NCI-H128 (cell line): ENCODE measurements at regions not wholly inside any gene's neighbourhood (a gene's known extent, or its start where the extent isn't known, plus 50 kb on each side); places are given as distances from the start of the nearest gene placed in this dataset.

ENCODE experiments used
- DNase-seq: peaks from one replicate; lab custom pipeline; 2025; ENCODE audit not compliant: unreplicated experiment; lab: John Stamatoyannopoulos, UW

DNA sequence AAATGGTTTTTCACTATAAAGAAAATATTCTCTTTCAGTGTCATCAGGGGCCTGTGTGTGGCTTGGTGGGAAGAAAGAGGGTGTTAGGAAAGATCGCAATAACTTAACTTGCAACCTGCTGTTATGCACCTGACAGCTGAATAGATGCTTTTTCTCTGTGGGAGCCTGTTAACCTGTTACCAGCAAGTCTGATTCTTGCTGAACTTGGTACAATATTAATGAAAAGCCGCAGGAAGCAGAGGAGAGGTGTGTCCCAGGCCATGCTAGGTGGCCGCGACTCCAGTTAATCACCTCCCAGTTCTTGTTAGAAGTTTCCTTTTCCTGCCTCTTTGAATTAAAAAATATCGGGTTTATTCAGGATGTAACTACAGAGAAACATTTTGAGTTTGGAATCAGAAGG lies 494.8 kb upstream of the AGA start:
- DNase-seq: no peak

DNA sequence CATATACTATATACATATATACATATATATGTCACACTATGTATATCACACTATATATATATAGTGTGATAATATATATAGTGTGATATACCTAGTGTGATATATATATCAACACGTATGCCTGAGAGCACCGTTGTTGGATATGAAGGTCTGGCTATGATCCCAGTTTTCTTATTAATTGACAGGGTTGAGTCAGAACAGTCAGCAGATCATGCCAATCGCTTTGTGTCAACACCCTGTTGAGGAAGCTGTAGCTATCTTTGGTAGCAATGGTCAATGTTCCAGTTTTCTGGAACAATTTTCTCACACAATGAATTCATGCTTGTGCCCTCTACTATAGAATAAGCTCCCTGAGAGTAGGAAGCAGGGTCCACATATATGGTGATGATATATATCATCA lies 496.0 kb upstream of the AGA start:
- DNase-seq: no peak

DNA sequence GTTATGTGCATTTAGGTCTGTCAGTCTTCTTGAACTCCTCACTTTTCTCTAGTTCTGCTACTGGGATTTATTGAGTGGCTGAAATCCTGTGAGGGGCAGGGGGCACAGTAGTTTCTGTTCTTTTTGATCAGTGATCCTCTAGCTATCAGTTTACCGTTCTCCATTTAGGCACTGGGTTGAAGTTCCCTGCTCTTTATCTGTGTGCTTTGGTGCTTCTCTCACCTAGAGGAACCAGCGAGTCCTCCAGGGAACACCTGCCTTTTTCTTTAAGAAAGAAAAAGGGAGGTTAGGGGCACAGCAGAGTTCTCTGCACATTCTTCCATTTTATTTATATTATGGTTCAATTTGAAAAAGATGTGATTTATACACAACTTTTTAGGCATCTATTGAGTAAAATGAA lies 503.0 kb upstream of the AGA start:
- DNase-seq: no peak

DNA sequence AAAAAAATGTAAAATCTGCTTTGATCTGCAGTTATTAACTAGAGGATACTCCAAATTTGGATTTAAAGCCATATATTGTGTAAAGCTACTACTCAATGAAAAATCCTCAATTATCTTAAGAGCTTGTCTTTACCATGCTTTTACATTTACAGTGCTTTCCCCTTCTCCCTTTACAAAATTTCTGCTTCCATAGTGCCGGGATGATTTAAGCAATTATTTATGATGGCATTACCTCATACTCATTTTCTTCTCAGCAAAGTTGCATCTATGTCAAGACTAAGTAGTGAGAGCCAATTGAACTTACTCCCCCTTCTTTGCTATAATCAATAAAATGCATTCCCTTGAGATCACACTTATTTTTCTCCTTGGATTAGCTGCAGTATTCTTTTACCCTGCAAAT lies 505.4 kb upstream of the AGA start:
- DNase-seq: no peak

DNA sequence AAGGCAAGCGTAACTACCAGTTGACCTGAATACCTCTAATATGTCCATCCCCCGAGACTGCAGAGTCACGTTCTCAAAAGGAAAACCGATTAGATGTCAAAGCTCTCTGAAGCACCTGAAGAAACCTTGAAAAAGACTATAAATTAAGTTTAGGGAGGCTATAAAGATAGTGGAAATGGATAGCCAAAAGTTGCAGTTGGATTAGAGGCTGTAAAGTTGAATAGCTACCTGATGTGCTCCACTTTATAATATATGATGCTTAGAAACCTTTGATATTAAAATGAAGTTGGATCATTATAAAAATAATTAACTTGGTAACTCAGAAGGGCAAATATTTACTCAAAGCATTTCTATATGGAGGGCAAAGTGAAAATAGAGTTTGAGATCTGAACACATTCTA lies 506.6 kb upstream of the AGA start:
- no peak for DNase-seq

DNA sequence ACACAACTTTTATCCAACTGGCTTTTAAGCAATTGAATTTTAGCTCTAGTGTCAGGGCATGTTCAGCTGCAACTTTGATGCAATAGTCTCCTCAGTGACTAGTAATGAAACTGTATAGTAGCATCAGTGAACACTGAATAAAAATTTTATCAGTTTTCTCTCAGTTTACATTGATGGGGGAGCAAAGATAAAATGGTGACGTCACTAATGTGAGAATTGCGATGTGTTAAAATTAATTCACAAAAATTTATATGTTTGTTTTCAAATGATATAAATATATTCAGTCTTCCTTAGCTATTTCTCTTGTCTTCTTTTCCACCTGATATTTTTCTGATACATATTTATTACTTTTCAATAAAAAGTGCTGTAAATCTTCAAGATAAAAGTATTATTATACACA lies 508.8 kb upstream of the AGA start:
- DNase-seq: no peak

DNA sequence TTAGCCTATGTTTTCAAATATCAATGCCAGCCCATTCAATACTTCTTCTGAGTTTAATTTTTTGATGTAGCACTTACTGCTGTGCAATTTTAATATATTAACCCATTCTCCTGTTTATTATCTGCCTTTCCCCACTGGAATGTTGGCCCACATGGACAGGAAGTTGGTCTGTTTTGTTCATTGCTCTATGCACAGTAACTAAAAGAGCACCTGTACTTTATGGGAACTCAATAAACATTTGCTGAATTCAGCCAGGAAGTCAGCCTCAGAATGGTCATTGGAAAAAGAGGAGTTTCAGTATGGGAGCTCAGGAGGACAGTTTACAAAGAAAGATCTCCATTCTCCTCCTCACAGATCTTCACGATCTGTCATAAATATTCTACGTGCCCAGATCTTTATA lies 510.5 kb upstream of the AGA start:
- no peak for DNase-seq

DNA sequence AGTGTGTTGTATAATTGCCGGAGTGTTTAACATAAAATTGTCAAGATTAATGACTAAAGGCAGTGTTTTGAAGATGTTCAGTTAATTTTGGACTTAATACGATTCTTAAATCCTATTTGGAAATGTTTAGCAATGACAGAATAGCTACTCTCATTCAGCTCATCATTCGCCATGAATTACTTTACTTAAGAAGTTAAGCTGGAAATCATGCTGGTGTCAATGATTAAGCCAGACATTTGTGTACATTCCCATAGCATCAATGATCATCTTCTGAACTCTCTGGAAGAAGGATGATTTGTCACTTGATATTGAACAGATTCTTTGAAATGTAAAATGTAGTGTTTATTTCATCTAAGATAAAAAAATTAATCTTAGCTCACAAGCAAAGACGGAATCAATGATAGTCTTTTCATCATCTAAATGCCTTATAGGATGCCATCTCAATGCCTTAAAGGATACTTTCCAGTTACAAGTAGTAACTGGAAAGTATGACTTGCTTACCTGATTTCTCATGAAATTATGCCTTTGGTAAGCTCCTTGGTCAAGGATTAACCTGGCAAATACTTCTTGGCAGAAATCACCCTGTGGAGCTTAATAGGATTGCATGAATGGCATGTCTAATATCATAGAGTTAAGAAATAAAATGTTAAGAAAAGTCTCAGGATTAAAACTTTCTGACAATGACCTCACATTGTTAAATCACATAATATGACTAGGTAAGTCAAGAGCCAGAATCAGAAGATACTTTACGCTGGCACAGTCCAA lies 515.5 kb upstream of the AGA start:
- DNase-seq: no peak

DNA sequence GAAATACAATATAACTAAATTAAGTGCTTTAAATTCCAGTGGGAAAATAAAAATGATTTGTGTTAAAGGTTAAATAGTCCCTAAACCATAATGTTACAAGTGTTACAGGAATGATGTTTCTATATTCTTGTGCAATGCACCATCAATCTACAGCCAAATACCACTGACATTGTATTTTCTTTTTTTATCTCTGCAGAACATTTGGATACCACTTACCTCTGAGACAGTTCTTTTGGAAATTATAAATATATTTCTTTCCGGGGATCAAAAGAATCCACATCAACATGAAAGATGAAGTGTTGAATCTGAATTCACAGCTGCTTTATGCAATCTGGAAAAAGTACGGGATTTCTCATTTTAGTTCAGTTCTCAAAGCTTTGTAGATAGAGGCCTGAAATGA lies 518.3 kb upstream of the AGA start:
- no peak for DNase-seq

DNA sequence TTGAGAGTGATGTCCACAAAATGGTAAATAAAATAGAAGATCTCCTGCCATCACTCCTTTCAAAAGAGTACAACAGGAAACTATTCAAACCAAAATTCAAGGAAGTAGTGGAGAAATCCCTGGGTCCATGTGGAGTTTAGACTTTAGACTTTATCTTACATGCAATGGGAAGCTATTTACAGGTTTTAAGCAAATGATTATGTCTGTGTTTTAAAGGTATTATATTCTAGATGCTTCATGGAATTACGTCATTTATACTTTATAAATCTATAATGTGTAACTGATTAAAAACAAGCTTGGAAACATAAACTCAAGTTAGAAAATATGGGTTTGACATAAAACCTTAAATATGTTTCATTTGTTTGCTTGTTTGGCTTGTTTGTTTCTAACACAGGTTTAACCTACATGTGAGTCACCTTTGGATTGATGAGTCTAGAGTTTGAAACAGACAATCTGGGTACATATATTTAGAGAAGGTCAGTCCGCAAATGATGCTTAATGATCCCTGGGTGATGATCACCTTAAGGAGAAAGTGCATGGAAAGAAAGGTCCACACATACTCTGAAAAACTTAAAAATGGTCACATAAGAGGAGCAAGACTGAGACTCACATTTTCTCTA lies 519.6 kb upstream of the AGA start:
- DNase-seq: no peak

DNA sequence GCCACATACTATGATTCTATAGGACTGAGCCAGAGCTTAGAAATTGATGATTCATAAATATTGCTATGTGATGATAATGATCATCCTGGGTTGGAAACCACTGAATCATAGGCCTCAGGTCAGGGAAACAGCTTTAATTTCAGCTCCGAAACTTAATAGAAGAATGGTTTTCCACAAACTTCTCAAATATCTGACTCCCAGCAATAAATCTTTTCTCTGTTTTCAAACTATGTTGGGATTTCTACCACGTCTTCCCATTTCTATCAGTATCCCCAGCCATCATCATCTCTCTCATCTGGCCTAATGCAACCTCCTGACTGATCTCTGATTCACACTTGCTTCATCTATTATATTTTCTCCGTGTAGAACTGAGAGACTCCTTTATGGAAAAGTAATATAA lies 521.8 kb upstream of the AGA start:
- DNase-seq: no peak

DNA sequence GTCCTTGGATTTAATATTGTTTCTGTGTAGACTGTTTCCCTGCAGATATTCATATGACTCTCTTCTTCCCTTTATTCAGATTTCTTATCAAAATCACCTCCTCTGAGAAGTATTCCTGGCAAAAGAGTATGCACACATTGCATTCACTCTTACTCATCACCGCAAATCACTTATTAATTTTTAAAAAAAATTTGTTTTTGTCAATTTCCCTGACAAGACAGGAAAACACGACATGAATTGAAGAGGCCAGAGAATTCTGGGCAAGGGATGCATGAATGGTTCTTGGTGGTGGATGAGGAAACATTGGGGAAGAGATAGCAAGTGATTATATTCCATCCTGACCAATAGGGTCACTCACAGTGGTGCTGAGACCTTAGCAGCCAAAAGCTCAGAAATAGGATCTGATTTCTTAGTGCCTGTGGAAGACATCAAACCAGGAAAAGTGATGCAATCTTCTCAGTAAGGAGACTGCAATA lies 522.5 kb upstream of the AGA start:
- no peak for DNase-seq

DNA sequence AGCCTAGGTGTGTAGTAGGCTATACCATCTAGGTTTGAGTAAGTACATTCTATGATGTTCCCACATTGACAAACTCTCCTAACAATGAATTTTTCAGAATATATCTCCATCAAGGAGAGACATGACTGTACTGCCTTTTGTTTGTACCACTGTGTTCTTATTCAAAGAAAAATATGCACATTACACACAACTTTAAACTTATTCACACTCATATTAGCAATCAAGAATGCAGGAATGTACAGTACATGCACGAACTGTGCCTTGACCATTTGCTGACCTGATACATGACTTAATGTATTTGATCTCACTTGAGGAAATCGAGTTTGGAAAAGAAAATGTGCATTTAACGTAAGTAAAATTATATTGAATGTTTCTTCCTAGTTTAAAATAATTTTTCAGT lies 525.1 kb upstream of the AGA start:
- no peak for DNase-seq

DNA sequence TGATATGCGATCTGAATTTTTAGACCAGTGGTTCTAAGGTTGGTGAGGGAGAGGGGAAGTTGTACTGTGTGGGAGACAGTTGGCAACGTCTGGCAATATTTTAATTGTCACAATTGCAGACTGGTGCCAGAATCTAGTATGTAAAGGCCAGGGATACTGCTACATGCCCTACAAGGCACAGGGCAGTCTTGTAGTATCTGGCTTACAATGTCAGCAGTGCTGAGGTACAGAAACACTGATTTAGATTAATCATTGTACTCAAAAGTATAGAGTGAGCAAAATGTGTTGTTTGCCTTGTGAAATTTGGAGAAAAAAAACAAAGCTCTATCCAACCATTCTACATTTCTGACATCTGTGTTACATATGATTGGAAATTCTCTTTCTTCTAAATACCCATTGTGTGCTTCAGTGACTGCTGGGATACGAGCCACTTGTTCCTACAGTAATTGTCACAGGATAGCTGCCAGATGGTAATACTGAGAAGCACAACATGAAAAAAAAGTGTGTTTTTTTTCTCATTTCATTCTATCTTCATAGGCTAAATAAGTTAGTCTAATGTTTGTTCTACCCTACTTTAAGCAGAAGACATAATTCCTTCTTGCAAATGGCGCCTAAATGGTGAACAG lies 526.7 kb upstream of the AGA start:
- DNase-seq: no peak

DNA sequence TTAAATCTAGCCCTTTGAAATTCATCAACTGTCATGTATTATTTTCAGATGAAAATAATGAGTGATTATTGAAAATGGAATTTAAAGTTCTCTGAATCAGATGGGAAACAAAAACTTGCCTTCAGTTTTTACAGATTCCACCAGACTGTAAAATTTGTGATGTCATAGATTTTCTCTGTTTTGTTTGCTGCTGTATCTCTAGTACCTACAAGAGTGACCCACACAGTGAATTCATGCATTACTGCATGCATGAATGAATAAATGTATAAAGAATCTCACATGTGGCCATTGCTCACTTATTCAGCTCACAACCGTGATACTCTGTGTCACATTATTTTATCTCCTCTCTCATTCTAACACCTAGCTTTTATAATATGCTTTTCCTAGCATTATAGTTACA lies 532.2 kb upstream of the AGA start:
- DNase-seq: no peak

DNA sequence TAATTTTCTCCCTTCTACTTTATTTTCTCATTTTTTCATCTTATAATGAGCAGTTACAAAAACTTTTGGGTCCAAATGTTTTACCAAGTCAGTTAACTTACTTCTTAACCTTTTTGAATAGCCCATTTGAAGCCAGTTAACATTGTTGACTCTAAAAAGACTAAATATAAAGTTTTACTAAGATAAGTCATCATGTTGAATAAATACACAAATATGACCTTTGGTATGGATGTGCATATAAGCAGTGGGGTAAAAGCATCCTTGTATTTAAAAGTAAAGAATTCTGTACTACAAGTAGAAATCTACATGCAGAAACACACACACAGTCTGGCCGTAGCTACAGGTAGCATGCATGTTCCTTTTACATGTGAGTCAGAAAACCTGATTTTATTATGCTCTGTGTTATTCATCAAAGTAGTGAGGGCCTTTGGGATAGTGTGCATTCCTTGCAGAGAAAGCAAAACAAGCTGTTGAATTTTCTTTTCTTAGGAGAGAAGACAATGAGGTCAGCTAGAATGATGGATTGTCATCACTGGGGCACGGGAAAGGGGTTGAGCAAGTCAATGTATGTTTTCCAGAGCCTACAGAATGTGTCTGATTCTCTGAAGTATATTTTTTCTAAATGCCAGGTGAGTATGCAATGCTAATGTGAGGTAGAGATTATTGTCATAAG lies 533.2 kb upstream of the AGA start:
- no peak for DNase-seq

DNA sequence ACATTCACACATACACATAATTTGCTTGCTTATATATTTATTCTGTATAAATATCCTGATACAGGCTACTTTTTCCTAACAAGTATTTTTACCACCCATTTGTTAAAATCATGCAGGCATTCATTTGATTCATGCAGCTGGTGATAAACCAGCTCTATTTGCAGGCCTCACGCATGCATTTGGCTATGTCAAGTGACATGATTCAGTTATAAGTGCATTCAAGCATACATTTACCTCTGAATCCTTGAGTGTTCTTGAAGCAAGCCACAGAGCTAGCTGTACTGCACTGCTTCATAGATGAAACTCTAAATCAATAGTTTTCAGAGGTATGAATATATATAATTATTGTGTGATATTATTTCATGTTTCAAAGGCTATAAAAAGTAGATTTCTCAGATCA lies 544.0 kb upstream of the AGA start:
- no peak for DNase-seq

DNA sequence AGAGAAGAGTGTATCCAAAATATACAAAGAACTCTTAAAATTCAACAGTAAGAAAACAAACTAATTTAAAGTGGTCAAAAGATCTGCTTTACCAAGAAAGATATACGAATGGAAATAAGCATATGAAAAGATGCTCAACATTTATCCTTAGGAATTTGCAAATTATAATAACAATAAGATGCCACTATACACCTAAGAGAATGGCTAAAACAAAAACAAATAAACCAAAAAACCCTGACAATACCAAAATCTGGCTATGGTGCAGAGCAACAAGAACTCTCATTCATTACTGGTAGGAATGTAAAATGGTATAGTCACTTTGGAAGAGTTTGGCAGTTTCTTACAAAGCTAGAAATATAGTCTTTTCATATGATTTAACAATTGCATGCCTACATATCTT lies 545.7 kb upstream of the AGA start:
- no peak for DNase-seq

DNA sequence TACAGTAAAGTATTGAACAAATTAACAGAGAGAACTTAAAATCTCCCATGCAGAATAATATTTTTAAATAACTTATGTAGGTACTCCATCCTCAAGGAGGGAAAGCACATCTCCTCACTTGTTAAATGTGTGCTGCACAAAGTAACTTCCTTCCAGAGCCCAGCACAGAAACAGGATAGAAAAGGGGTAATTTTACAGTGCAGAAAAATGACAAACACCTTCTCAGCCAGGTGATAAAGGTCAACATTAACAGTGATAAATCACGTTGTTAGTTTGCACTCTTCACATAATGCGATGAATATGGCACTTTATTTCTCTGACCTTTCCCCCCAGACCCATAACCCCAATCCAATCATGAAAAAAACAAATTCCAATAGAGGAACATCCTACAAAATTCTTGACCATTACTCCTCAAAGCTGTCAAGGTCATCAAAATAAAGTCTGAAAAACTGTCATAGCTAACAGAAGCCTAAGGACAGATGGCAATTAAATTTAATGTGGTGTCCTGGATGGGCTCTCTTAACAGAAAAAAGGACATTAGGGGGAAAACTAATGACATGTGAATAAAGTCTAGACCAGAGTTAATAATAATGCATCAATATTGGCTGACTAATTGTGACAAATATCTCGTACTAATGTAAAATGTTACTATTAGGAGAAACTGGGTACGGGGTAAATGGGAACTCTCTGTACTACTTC lies 547.4 kb upstream of the AGA start:
- DNase-seq: no peak

DNA sequence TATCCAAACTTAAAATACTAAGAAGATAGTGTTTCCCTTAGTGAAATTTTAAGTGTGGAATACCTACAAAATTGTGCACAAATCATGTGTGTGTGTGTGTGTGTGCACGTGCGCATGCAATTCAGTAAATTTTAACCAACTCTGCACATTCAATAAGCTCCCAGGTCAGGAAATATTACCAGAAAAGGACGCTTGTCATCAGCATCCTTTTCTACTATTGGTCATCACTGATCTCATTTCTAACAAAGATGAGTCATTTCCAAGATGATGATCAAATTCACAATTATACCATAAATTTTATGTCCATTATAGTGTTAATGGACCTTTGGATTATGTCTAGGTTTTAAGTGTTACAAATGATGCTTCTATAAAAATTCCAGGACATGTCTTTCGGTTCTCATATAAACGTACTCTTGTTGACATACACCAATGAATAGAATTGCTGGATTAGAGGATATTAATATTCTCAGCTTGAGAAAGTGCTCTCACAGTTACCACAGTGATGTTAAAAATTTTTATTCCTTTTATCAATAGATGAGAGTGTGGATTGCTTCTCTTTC lies 560.9 kb upstream of the AGA start:
- no peak for DNase-seq

DNA sequence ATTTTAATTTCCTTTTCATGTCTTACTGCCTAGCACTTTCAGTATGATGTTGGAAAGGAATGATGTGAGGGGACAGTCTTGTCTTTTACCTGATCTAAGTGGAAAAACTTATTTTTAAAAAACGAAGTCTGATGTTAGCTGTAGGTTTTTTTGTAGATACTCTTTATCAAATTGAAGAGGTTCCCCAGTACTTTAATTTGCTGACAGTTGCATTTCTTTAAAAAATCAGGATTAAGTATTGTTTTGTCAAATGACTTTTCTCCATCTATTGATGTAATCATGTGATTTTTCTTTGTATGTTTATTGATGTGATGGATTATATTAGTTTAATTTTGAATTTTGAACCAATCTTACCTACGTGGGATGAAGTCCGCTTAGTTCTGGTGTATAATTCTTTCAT lies 568.4 kb upstream of the AGA start:
- DNase-seq: no peak
